ENCODE measurements at regions not wholly inside any gene's neighbourhood (a gene's known extent, or its start where the extent isn't known, plus 50 kb on each side); places are given as distances from the start of the nearest gene placed in this dataset.
"Not testable (repeated sequence)": the region's sequence is repeated elsewhere in the genome, so short reads cannot be mapped to it uniquely, and the experiment has no call there.

- POLR2A ChIA-PET, CTCF ChIA-PET: not testable (repeated sequence)
Observed at GRCh38 chrX:133483771-133484170, 68.5 kb upstream of the GPC4 start.

GRCh38 chrX:133482056-133482952, 67.0 kb upstream of the GPC4 start:
- POLR2A ChIA-PET: no interaction called here
- CTCF ChIA-PET: no interaction called here

GRCh38 chrX:133477986-133478385, 62.7 kb upstream of the GPC4 start:
- ChIA-PET POLR2A (no interaction called here), CTCF (interaction anchor here (0.5 kb wide), 2 partner anchors 101 to 139 kb away, joined by 3 to 4 read pairs; no protein-coding TSS in a partner anchor)

DNA sequence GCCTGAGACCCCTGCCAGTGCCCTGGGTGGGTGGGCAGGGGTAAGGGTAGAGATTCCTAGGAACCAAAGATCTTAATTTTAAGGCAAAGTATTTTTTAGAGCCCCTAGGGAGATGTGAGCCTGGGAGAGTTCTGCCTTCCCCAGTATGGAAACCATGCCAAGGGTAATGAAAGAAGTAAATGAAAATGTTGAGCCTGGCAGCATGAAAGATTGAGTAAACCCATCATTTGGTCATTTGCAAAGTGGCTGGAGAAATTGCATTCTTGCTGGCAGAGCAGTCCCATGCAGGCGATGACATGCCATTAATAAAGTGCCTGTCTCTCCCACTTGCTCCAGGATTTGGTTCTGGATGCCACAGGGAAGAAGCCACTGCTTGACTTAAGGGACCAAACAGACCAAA, 60.7 kb upstream of the GPC4 start:
- CTCF ChIA-PET: no interaction called here
- POLR2A ChIA-PET: no interaction called here

DNA sequence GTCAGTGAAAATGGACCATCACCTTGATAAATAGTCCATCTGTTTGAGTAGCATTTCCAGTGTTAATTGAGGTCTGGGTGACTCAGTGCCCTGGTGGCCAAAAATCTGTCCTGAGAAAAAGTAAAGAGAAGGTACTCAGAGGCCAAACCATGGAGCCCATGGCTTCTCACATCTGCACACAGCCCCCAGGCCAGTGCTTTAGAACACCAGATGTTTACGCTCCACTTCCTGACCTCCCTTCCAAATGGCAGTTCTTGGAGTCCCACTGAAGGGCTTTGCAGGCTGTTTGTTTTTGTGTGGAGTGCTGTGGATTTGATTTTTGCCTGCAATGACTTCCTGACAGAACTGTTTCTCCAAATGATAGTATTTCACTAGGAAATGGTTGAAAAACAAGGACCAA, 60.2 kb upstream of the GPC4 start:
- POLR2A ChIA-PET: no interaction called here
- CTCF ChIA-PET: no interaction called here

DNA sequence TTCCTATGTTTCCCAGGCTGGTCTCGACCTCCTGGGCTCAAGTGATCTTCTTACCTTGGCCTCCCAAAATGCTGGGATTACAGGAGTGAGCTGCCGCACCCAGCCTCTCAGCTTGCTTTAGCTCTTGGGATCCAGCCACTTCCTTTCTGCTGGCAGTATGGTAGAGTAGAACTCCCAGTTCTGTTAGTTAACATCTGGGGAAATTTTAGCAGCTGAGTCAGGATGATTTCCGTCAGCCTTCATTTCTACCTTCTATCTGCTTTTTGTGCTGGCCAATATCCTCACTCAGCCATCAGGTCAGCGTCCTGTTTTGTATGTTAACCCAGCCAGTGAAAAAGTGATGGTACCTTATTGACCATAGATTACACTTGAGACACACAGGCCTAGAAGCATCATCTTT, 59.3 kb upstream of the GPC4 start:
- ChIA-PET CTCF (no interaction called here), POLR2A (no interaction called here)

GRCh38 chrX:133473451-133473850, 58.2 kb upstream of the GPC4 start:
- ChIA-PET CTCF (no interaction called here), POLR2A (no interaction called here)

GRCh38 chrX:133468051-133468450, 52.8 kb upstream of the GPC4 start:
- ChIA-PET CTCF (no interaction called here), POLR2A (no interaction called here)

DNA sequence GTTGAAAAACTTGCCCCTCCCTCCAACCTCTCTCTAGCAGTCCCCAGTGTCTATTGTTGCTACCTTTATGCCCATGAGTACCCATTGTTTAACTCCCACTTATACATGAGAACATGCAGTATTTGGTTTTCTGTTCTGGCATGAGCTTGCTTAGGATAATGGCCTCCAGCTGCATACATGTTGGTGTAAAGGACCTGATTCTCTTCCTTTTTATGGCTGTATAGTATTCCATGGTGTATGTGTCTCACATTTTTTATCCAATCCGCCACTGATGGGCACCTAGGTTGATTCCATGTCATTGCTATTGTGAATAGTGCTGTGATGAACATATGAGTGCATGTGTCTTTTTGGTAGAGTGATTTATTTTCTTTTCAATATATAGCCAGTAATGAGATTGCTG, 50.0 kb upstream of the GPC4 start:
- CTCF ChIA-PET: no interaction called here

More for the DNA sequence above, 50.0 kb upstream of the GPC4 start:
- POLR2A ChIA-PET: no interaction called here
